Kidney capillary endothelial cell (primary cell): ENCODE measurements at regions not wholly inside any gene's neighbourhood (a gene's known extent, or its start where the extent isn't known, plus 50 kb on each side); places are given as distances from the start of the nearest gene placed in this dataset.

ENCODE experiments used
- DNase-seq: peaks from one replicate; pipeline ENCODE4 v3.0.0-alpha.2; 2018; ENCODE audit warnings: low spot score

DNA sequence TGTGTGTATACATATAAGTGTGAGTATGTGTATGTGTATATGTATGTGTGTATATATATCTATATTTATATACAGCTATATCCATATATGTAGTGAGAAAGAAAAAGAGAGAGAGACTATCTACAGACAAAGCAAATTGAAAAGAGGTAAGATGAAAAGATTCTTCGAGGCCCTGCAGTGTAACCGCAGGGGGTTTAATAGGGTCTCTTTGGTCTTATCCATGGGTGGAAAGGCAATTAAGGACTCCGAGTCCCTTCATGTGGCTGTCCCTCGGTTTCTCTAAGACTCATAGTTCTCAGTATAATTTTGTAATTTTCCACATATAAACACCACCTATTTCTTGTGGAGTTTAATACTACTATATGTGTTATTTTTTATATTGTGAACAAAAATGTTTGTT lies 50.6 kb upstream of the JAZF1 start:
- DNase-seq, result no peak

GRCh38 chr7:28236560-28236959 lies 56.0 kb upstream of the JAZF1 start:
- no peak for DNase-seq

DNA sequence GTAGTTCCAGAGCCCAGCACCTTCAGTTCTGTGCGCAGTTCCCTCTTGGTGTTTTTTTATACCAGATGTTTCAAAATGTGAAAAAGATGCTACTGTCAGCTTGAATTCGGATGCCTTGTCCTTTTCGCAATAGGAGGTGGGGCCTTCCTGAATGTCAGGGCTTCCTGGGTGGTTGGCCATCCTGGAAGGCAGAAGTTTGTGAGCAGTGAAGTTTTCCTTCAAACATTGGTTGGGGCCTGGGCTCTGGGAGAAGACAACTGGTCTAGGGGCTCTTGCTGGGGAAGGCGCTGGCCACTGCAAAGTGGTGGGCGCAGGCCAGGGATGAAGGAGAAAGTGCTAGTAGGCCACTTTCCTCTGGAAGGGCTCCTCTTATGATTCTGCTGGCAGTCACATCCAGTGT lies 56.8 kb upstream of the JAZF1 start:
- DNase-seq, result no peak

GRCh38 chr7:28239823-28240204 lies 59.2 kb upstream of the JAZF1 start:
- DNase-seq, result no peak

GRCh38 chr7:28240481-28240880 lies 59.9 kb upstream of the JAZF1 start:
- DNase-seq, result no peak

- no peak for DNase-seq
These were observed 63.3 kb upstream of the JAZF1 start for GRCh38 chr7:28243861-28244260.

- no peak for DNase-seq
These were observed 64.7 kb upstream of the JAZF1 start for GRCh38 chr7:28245123-28245878.

DNA sequence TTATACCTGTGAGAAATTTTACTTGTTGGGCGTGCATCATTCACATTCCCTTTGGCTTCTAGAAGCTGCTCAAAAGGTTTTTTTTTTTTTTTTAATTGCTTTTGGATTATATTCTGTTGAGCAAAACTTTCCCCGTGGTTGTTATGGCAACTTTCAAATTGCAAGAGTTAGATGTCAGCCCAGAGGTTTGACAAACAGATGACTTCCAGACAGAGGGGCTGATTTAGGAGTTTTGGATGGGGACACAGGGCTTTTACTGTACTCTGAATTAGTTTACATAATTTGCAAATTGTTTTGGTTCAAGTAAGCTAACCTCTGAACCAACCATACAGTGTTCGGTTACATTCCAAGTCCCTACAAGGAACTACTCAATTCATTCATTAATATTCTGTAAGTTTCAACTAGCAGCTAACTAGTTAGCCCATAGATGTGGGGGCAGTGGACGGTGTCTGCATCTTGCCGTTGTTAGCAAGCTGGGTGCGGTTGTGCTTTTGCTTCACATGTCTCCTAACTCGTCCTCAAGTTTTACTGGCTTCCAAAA lies 66.4 kb upstream of the JAZF1 start:
- no peak for DNase-seq

DNA sequence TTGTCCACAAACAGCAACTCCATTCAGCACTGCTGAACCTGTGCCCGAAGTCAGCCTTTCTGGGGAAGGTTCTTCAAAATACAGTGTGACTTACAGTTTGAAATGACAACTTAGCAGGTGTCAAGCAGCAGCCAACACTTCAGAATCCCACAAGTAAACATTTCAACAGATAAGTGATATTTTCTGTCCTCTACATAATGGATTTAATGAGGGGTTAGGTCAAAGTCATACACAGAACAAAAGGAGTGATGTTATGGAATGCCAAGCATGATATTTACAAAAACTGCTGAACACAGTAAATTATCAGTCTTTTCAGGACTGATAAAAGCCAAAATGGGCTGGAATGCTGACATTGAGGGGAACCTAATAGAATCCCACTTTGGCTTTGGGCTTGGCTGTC lies 77.6 kb upstream of the JAZF1 start:
- no peak for DNase-seq

- no peak for DNase-seq
These were observed 80.4 kb upstream of the JAZF1 start for GRCh38 chr7:28260969-28261368.

GRCh38 chr7:28263622-28264271 lies 83.2 kb upstream of the JAZF1 start:
- DNase-seq, result no peak

GRCh38 chr7:28266402-28266801 lies 85.8 kb upstream of the JAZF1 start:
- DNase-seq, result no peak

GRCh38 chr7:28267012-28267411 lies 86.4 kb upstream of the JAZF1 start:
- DNase-seq, result no peak

DNA sequence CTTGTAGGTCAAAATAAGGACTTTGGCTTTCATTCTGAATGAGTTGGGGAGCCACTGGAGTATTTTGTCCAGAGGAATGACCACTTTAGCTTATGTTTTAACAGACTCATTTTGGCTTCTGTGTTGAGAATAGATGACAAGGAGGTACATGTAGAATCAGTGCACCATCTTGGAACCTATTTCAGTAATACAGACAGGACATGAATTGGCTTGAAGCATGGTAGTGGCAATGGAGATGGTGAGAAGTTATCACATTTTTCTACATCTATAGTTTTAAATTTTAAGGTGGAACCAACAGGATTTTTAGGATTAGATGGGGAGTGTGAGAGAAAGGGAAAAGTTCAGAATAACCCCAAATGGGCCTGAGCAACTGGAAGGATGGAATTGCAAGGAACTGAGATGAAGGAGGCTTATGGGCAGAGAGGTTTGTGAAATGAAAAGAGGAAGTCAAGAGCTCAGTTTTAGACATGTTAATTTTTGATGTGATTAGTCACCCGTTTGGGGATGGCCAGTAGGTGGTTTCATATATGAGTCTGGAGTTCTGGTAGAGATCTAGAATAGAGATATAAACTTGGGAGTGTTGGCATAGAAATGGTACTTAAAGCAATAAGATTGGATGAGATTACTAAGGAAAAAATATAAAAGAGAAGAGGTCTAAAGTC lies 89.2 kb upstream of the JAZF1 start:
- no peak for DNase-seq

DNA sequence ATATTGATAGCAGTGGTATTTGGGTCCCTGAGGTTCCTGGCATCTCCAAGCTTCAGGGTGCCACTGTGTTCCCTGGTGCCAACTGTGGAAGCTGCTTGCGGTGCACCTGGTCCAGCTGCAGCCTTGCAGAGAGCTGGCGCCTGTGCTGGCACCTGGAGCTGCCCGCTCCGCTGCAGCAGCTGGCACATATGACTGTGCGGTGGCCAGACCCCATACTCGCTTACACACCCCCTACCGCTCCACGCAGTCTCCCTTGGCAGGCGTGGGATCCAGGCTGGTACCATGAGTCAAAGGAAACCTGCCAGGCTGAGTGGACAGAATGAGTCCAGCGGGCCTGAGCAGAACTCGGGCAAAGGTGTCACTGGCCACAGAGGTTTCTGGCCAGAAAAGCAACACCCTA lies 89.9 kb upstream of the JAZF1 start:
- no peak for DNase-seq

- DNase-seq, result peak; percentile 44
These were observed 91.9 kb upstream of the JAZF1 start for GRCh38 chr7:28272461-28272877.

GRCh38 chr7:28276298-28276697 lies 95.7 kb upstream of the JAZF1 start:
- no peak for DNase-seq

DNA sequence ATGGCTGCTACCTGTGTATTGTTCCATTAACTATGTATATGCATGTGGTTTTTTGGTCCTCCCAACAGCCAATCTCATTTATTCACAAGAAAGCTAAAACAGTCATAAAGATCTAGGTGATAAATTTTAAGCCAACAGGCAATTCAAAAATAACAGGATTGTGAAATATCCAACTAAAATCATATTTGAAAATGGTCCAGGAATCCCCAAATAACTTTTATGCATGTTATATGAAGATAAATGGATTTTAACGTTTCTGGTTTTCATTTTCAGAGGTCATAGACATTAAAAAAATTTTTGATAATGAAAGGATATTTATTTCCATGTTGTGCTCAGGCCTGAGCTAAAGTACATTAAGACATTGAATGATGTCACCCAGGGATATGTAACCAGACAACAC lies 96.8 kb upstream of the JAZF1 start:
- no peak for DNase-seq

DNA sequence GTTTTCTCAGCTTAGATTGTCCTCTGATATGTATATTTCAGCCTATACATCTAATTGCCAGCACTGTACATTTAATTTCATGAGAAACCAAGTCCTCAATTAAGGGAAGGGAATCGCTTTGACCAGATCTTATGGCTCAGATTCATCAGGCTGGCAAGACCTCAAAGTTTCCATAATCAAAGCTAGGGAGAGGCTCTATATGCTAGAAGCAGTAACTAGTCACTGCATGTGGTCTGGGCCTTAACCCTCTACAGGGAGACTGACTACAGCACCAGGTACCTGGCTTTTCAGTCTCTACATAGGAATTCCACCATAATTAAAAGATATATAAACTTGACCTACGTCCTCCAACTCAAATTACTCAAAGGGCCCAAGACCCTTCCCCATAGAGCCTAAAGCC lies 97.4 kb upstream of the JAZF1 start:
- no peak for DNase-seq

DNA sequence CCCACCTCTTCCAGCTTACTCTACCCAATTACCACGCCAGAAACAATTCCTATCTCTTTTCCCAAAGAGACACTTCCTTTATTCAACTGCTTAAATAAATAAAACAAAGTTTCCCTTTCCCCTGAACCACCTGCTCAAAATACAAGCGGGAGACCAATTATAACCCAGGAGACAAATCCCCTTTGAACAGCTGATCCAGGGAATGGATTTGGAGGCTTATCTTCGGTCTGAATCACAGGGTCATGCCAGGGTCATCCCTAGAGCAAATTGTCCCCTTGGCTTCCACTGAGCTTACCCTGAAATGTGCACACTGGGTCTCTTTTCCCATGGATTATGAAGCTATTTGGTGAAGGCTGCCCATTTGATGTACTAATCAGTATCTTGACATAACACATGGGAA lies 99.9 kb upstream of the JAZF1 start:
- no peak for DNase-seq

DNA sequence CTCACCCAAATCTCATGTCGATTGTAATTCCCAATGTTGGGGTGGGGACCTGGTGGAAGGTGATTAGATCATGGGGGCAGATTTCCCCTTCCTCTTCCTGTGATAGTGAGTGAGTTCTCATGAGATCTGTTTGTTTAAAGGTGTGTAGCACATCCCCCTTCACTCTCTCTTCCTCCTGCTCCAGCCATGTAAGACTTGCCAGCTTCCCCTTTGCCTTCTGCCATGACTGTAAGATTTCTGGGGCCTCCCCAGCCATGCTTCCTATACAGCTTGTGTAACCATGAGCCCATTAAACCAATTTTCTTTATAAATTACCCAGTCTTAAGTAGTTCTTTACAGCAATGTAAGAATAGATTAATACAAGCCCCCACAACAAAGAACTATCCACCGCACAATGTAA lies 109.9 kb upstream of the JAZF1 start:
- no peak for DNase-seq

- DNase-seq, result no peak
These were observed 111.0 kb upstream of the JAZF1 start for GRCh38 chr7:28291559-28291958.

- no peak for DNase-seq
These were observed 112.4 kb upstream of the JAZF1 start for GRCh38 chr7:28292834-28293526.
